ENCODE measurements at regions not wholly inside any gene's neighbourhood (a gene's known extent, or its start where the extent isn't known, plus 50 kb on each side); places are given as distances from the start of the nearest gene placed in this dataset.

GRCh38 chrX:10055430-10055829 lies 88.3 kb downstream of the CLDN34 start:
- no TSS peak for BruUV-seq (replicated peaks)
- Histone ChIP-seq H2AFZ (ENCODE audit: control insufficient read depth, low read depth, low read length) (no peak overlapping the region), H3K36me3 (ENCODE audit: control insufficient read depth in 2 of 2, insufficient read depth in 2 of 2, low read length in 1 of 2) (no peaks in the 10 kb centered on the region; a peak in 1 of 4 replicates), H3K4me1 (ENCODE audit: control insufficient read depth, insufficient read depth, low read length) (no peaks in the 10 kb centered on the region), H3K9ac (ENCODE audit: control insufficient read depth, insufficient read depth, low read length) (no peak overlapping the region), H4K20me1 (ENCODE audit: control insufficient read depth, insufficient read depth) (no peaks in the 10 kb centered on the region), H3K4me3 (no peak overlapping the region), H3K27me3 (replicated peaks in 1 of 2; ENCODE audit: control insufficient read depth in 2 of 2, insufficient read depth in 2 of 2, low read length in 1 of 2) (peaks cover 0 to 4% of the 10 kb centered on the region in 2 experiments; a peak in 1 of 4 replicates), H3K79me2 (ENCODE audit: control insufficient read depth, insufficient read depth, low read length) (no peaks in the 10 kb centered on the region), H3K27ac (ENCODE audit: control insufficient read depth, insufficient read depth) (no peak overlapping the region), H3K9me3 (replicated peaks; ENCODE audit: control insufficient read depth, insufficient read depth, low read length) (no peaks in the 10 kb centered on the region; the same call in 2 of the 3 replicates), H3K4me2 (ENCODE audit: control insufficient read depth, insufficient read depth) (no peak overlapping the region)
- ChIA-PET CTCF (interaction anchor here (0.9 to 2.1 kb wide), 2 partner anchors 58 to 63 kb away, joined by 3 to 13 read pairs; no protein-coding TSS in a partner anchor), RAD21 (ENCODE audit: unreplicated experiment) (interaction anchor here (1.1 to 4.1 kb wide), 5 partner anchors 28 to 63 kb away, joined by 3 to 26 read pairs (median 4); no protein-coding TSS in a partner anchor), POLR2A (interaction anchor here (0.8 kb wide), 1 partner anchor 41 kb away, joined by 3 read pairs; no protein-coding TSS in a partner anchor), SMC1A (ENCODE audit: uncharacterized antibody, unreplicated experiment) (interaction anchor here (1.0 to 2.0 kb wide), 11 partner anchors 22 to 64 kb away, joined by 3 to 7 read pairs (median 4); no protein-coding TSS in a partner anchor)
- in situ Hi-C loops (cut with MboI) = no loop called here
- WGBS (ENCODE audit: insufficient coverage, insufficient replicate concordance, low lambda C conversion rate, missing lambda C conversion rate) = 18% methylated on average over 8 of the region's 8 CpGs
- FAIRE-seq (no peak), ATAC-seq (peak; percentile 36), DNase-seq (ENCODE audit: low read depth, low spot score) (no peak)
- intact Hi-C loops (cut with micrococcal nuclease; ENCODE audit: unreplicated experiment) = no loop called here
- TF ChIP-seq JUNB (IDR thresholded peaks at IDR 0.05) = no peak
- no peak for TF ChIP-seq BACH1 (IDR thresholded peaks at IDR 0.05; ENCODE audit: borderline replicate concordance)
- TF ChIP-seq EGR1 (IDR thresholded peaks at IDR 0.05; ENCODE audit: borderline replicate concordance in 1 of 2, low read depth in 2 of 2, low read length in 2 of 2) = 0 out of 3 replicates have a peak, but pooled peaks of 1 of the 2 experiments have one; percentile 37
- no peak for TF ChIP-seq MYC (IDR thresholded peaks at IDR 0.05; ENCODE audit: insufficient read depth, insufficient read length, insufficient replicate concordance, low read length, severe bottlenecking)
- TF ChIP-seq, protein P1, sequence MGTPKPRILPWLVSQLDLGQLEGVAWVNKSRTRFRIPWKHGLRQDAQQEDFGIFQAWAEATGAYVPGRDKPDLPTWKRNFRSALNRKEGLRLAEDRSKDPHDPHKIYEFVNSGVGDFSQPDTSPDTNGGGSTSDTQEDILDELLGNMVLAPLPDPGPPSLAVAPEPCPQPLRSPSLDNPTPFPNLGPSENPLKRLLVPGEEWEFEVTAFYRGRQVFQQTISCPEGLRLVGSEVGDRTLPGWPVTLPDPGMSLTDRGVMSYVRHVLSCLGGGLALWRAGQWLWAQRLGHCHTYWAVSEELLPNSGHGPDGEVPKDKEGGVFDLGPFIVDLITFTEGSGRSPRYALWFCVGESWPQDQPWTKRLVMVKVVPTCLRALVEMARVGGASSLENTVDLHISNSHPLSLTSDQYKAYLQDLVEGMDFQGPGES (IDR thresholded peaks at IDR 0.05) = no peak
- no peak for TF ChIP-seq HDGF (IDR thresholded peaks at IDR 0.05)

Measured in GM12878 (cell line).